Epithelial cell of prostate (primary cell): ENCODE measurements at regions not wholly inside any gene's neighbourhood (a gene's known extent, or its start where the extent isn't known, plus 50 kb on each side); places are given as distances from the start of the nearest gene placed in this dataset.
A peak's percentile ranks its signal among the peaks of the same experiment; 100 is the strongest.

Experiments used
- DNase-seq: peaks from one replicate; pipeline ENCODE4 v3.0.0-alpha.2; 2011; ENCODE audit warnings: low read depth, low spot score
- H3K27ac ChIP-seq: fragments of 450-650 bp; 2 replicates; pipeline ENCODE4 v1.5.1; 2017; ENCODE audit warnings: mild to moderate bottlenecking

GRCh38 chr7:98040626-98041360 lies 50.8 kb upstream of the OCM2 start:
- no peak for DNase-seq
- H3K27ac ChIP-seq, result no peak overlapping the region

- DNase-seq, result no peak
These were observed 56.8 kb upstream of the OCM2 start for GRCh38 chr7:98046816-98047215.

GRCh38 chr7:98049034-98049433 lies 57.6 kb upstream of the LMTK2 start:
- peak overlapping the region; percentile 65 for H3K27ac ChIP-seq
- peak; percentile 57 for DNase-seq

More at GRCh38 chr7:98046816-98047215, 56.8 kb upstream of the OCM2 start:
- no peak overlapping the region for H3K27ac ChIP-seq

GRCh38 chr7:98051118-98051744 lies 55.4 kb upstream of the LMTK2 start:
- DNase-seq, result no peak
- no peak overlapping the region for H3K27ac ChIP-seq

GRCh38 chr7:98054585-98054984 lies 52.1 kb upstream of the LMTK2 start:
- DNase-seq, result no peak

GRCh38 chr7:98056580-98056979 lies 50.1 kb upstream of the LMTK2 start:
- peak overlapping the region; percentile 64 for H3K27ac ChIP-seq
- peak; percentile 84 for DNase-seq

More at GRCh38 chr7:98054585-98054984, 52.1 kb upstream of the LMTK2 start:
- no peak overlapping the region for H3K27ac ChIP-seq
